AG09309 (cell line): ENCODE measurements at regions not wholly inside any gene's neighbourhood (a gene's known extent, or its start where the extent isn't known, plus 50 kb on each side); places are given as distances from the start of the nearest gene placed in this dataset.

Experiments
- DNase-seq: peaks from one replicate; pipeline ENCODE4 v3.0.0-alpha.2; 2010; ENCODE audit warnings: low read depth
- H3K4me3 ChIP-seq: 2 replicates; pipeline ENCODE4 v1.5.1; 2011; ENCODE audit warnings: mild to moderate bottlenecking, low read depth, low read length, moderate library complexity; ENCODE audit not compliant: control insufficient read depth
- TF ChIP-seq, protein P1 (sequence below): IDR thresholded peaks from 2 replicates; pipeline ENCODE4 v1.5.1; 2011; ENCODE audit warnings: mild to moderate bottlenecking, low read depth, low read length, inconsistent platforms; ENCODE audit not compliant: insufficient read depth, control insufficient read depth; ENCODE audit errors: missing control alignments

DNA sequence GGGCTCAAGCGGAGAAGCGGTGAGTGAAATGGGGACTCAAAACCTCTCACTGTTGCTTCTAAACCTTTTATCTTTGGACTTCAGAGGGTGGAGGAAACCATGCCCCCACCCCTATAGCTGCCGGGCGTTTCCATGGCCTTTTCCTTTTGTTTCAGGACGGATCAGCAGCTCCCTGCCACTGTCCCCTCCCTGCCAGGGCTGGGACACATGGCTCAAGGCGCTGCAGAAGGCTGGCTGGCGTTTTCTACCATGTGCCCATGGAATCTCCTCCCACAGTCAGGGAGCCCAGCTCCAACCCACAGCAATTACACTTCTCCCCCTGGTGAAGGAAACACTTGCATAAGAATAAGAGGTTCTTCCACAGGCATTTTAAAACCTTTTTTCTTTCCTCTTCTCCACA is 812.7 kb downstream of the PLA2G4A start:
- DNase-seq, result no peak
- TF ChIP-seq, protein P1, sequence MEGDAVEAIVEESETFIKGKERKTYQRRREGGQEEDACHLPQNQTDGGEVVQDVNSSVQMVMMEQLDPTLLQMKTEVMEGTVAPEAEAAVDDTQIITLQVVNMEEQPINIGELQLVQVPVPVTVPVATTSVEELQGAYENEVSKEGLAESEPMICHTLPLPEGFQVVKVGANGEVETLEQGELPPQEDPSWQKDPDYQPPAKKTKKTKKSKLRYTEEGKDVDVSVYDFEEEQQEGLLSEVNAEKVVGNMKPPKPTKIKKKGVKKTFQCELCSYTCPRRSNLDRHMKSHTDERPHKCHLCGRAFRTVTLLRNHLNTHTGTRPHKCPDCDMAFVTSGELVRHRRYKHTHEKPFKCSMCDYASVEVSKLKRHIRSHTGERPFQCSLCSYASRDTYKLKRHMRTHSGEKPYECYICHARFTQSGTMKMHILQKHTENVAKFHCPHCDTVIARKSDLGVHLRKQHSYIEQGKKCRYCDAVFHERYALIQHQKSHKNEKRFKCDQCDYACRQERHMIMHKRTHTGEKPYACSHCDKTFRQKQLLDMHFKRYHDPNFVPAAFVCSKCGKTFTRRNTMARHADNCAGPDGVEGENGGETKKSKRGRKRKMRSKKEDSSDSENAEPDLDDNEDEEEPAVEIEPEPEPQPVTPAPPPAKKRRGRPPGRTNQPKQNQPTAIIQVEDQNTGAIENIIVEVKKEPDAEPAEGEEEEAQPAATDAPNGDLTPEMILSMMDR, result no peak
- H3K4me3 ChIP-seq, result no peak overlapping the region

DNA sequence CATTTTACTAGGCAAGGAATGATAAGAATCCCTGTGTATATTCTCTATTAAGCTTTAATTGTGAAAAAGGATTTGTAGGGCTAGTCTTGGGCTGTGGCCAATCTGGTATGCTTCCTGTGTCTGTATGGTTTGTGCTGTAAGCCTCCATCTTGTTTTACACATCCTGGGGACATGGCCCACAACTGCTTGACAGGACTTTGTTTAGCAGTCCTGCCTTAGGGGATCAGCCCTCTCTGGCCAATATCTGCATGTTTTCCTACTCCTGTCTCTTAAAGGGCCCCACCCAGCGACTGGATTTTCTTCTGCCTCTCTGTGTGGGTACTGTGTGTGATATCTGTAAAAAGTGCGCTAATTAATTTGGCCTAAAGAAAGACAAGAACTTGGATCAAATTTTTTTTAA is 813.2 kb downstream of the PLA2G4A start:
- no peak overlapping the region for H3K4me3 ChIP-seq

DNA sequence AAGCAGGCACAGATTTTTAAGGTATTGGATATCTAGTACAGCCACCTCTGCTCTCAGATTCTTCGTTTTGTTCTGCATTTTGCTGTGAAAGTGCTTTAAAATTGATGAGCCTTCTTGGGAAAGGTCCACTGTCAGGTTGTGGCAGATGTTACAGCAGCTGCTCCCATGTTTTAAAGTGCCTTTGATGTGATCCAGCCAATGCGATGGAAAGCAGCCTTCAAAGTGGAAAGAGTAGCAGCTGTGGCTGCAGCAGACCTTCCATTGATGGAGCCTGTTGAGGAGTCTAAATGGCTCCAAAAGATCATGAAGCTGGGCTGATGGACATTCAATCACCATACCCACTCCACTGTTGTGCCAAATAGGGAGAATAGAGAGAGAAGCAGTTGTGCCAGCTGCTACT is 816.9 kb downstream of the PLA2G4A start:
- H3K4me3 ChIP-seq, result no peak overlapping the region
- DNase-seq, result no peak

More for the DNA sequence above, 813.2 kb downstream of the PLA2G4A start:
- TF ChIP-seq, protein P1, result no peak
- DNase-seq, result no peak

DNA sequence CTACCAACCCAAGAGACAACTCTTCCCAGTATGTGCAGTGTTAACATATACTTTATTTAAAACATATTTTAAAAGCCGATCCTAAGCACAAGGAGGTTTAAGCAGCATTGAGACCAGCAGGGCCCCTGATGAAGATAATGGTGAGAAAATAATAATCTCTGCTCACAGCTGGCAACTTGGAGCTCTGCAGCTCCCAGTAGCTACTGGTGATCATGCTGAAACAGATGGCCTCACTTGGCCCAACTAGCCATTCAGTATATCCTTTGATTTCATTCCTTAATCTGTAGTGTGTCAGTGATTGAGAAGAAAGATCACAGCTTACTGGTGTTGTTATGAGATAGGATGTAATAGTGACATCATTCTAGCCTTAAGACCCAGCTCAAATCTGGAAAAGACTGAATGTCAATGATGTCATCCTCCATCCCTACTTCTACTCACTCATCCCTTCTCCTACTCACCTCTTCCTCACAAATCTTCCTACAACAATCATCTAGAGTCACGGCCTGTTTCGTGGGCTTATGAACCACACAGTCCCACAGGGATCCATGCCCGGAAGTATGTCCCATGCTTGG is 817.9 kb downstream of the PLA2G4A start:
- no peak overlapping the region for H3K4me3 ChIP-seq
- TF ChIP-seq, protein P1, result no peak
- no peak for DNase-seq

More for the DNA sequence above, 816.9 kb downstream of the PLA2G4A start:
- TF ChIP-seq, protein P1, result no peak

DNA sequence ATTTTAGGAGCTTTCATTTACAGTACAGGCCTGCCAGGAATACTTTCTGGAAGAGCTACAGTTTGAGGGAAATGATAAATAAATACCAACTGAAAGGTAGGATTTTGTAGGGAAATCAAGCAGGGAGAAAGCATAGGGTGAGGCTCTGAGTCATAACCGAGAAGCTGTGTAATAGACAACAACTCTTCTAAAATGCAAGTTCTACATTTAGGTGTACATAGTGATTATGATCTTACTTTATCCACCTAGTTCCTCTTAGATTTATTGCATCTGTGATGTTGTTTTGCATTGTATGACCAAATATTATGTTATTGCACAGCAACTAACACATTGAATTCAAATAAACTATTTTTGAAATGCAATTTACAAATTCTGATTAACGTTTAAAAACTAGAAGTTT is 819.3 kb downstream of the PLA2G4A start:
- TF ChIP-seq, protein P1, result no peak
- DNase-seq, result no peak
- H3K4me3 ChIP-seq, result no peak overlapping the region

DNA sequence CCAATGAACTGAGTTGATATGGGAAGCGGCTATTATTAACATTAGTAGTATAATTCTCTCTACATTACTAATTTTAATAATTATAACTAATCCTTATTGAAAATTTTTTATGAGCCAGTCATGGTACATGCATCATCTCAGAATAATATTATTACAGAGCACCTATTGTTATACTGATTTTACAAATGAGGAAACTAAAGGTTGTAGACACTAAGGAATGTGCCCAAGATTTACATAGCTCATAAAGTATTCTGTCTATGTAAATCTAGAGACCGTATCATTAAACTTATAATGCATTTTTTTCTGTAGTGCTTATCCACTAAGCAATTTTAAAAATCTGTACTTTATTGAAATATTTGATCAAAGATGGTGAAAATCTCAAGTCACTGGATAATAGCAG is 825.9 kb downstream of the PLA2G4A start:
- no peak overlapping the region for H3K4me3 ChIP-seq
- TF ChIP-seq, protein P1, result no peak
- DNase-seq, result no peak

DNA sequence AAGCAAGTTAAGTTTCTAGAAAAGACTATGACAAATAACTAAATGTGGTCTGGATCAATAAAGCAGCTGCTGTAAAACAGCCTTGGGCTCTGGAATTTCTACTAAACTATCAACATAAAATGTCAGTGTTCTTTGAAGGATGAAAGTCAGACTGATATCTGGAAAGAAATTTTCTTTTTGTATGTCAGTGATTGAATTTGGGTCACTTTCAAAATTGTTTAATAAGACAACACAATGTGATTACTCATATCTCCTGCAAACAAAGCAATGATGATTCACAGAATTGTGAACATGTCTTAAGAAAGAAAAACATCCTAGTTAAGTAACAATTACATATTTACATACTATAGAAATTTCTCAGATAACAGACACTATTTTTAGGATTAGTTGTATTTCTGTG is 826.4 kb downstream of the PLA2G4A start:
- H3K4me3 ChIP-seq, result no peak overlapping the region
- DNase-seq, result no peak
- TF ChIP-seq, protein P1, result no peak
